IPS DF 6.9 (cell line): ENCODE measurements at regions not wholly inside any gene's neighbourhood (a gene's known extent, or its start where the extent isn't known, plus 50 kb on each side); places are given as distances from the start of the nearest gene placed in this dataset.

ENCODE experiments used
- DNase-seq: peaks from one replicate; pipeline ENCODE4 v3.0.0-alpha.2; 2013; ENCODE audit warnings: low read depth, low spot score
- H3K27ac ChIP-seq: one replicate; pipeline ENCODE4 v1.5.1; 2013; ENCODE audit warnings: low read length, control low read depth
- H3K27me3 ChIP-seq: 2 replicates; pipeline ENCODE4 v1.6.1; 2013; ENCODE audit warnings: mild to moderate bottlenecking, low read length; ENCODE audit not compliant: control insufficient read depth, insufficient read depth
- H3K36me3 ChIP-seq: 2 replicates; pipeline ENCODE4 v1.6.1; 2013; ENCODE audit warnings: low read length; ENCODE audit not compliant: control insufficient read depth, insufficient read depth
- H3K4me1 ChIP-seq: 2 replicates; pipeline ENCODE4 v1.6.1; 2013; ENCODE audit warnings: low read length; ENCODE audit not compliant: control insufficient read depth, insufficient read depth
- H3K4me3 ChIP-seq: 2 replicates; pipeline ENCODE4 v1.5.1; 2013; ENCODE audit warnings: mild to moderate bottlenecking, low read length
- H3K9me3 ChIP-seq: 2 replicates; pipeline ENCODE4 v1.6.1; 2013; ENCODE audit warnings: low read length, inconsistent platforms; ENCODE audit not compliant: control insufficient read depth, insufficient read depth
- WGBS: extraction: QIAGEN DNeasy Blood & Tissue Kit; methylation state at CpG from one replicate; pipeline ENCODE4 v1.1.7; 2013; ENCODE audit warnings: mixed read lengths, missing lambda C conversion rate; ENCODE audit not compliant: insufficient read length, insufficient coverage; 5-methylcytosine and 5-hydroxymethylcytosine counted together

DNA sequence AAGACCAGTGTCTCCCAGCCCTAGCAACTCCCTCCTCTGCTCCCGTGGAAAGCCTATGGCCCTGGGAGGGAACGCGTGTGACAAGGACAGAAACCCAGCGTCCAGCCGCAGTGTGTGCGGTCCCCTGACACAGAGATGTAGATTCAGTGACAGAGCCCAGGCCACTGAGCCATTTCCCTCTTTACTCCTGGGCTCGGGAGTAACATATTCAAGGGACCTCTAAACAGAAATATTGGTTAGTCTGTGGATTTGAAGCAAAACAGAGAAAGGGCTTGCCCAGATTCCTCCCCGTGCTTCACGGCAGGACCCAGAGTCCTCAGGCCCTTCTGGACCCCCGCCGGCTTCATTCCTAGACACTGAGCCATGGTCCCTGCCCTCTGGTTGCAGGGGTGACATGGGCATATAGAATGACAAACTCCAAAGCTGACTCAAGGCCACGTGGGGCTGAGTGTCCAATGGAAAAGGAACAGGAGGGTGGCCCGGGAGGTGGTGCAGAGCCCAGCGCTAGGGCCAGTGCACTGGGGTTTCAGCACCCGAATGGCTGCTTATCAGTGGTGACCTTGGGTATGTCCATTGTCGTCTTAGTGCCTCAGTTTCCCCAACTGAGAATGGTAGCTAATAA, 248.2 kb downstream of the QKI start:
- H3K27me3 ChIP-seq, result no peaks in the 10 kb centered on the region
- no peak overlapping the region for H3K27ac ChIP-seq
- 0 out of 2 replicates have a peak, but pooled peaks cover 2% of the 10 kb centered on the region for H3K4me1 ChIP-seq
- no CpG with 5 or more reads among the region's 16 CpGs for WGBS
- no peaks in the 10 kb centered on the region for H3K9me3 ChIP-seq
- no peaks in the 10 kb centered on the region for H3K36me3 ChIP-seq
- DNase-seq, result no peak
- no peak overlapping the region for H3K4me3 ChIP-seq

DNA sequence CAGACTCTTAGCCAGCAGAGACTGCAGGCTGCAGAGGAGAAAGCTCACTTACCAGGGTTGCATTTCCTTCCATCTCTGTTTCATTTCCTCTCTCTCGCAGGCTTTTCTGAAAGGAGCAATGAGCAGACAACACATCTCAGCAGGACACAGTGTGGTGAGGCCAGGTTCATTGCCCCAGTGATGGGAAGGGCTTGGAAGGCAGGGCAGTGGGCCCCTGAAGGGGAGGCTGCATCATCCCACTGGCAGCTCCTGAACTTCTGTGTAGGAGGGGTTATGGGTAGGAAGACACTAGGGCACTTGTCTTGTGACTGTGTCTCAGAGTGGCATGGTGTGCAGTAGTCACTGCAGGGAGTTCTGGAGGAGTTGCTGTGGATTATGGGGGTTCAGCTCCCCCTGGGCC, 246.8 kb downstream of the QKI start:
- Histone ChIP-seq H3K27me3 (peaks cover 1% of the 10 kb centered on the region; the same call in 1 of the 2 replicates), H3K4me3 (no peak overlapping the region), H3K9me3 (no peaks in the 10 kb centered on the region), H3K4me1 (0 out of 2 replicates have a peak, but pooled peaks cover 2% of the 10 kb centered on the region), H3K27ac (no peak overlapping the region), H3K36me3 (no peaks in the 10 kb centered on the region)
- DNase-seq, result no peak
- WGBS, result no CpG with 5 or more reads among the region's 1 CpG

DNA sequence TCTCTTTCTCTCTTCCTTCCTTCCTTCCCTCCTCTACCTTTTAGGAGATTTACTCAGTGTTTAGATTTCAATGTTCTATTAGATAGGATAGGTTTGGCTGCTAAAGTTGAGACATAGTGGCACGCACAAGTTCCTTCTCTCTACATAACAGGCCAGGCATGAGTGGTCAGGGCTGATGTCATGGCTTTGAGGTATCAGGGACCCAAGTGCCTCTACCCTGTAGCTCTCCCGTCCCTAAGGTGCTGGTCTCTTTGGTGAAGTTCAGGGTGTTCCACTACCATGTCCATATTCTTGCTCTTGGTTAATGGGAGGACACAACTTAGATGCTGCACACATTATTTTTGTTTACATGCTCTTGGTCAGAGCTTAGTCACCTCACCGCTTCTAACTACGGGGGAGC, 245.3 kb downstream of the QKI start:
- Histone ChIP-seq H3K4me3 (no peak overlapping the region), H3K27me3 (peaks cover 1% of the 10 kb centered on the region; the same call in 1 of the 2 replicates), H3K4me1 (0 out of 2 replicates have a peak, but pooled peaks cover 2% of the 10 kb centered on the region), H3K36me3 (no peaks in the 10 kb centered on the region), H3K27ac (no peak overlapping the region), H3K9me3 (no peaks in the 10 kb centered on the region)
- no CpG with 5 or more reads among the region's 4 CpGs for WGBS
- no peak for DNase-seq

DNA sequence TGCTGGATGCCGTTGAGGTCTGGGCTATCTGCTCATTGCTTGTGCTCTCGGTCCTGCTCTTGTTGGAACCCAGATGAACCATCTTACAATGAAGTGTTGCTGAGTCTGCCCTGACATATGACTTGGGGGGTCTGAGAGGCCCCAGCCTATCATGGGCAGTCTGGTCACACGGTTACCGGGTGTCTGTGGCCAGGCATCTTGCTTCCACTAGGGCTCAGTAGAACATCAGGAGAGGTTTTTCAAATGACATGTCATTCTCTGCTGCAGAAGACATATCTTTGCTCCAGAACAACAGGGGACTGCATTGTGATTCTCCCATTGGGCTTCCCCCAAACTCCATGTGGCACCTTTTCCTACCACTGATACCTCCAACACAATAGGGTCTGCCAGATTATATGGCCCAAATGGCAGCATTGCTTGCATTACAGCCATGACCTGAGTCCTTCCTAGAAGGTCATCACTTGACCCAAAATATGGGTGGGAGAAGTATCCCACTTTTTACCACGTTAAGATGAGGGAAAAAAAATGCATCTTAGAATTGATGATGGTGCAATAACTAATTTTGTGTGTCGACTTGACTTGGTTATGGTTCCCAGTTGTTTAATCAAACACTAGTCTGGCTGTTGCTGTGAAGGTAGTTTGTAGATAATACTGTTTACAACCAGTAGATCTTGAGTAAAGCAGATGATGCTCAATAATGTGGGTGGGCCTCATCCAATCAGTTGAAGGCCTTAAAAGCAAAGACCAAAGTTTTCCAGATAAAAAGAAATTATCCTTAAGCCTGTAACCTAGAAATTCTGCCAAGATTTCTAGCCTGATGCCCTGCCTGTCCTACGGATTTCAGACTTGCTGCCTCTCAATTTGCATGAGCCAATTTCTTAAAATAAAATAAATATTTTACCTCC, 241.0 kb downstream of the QKI start:
- H3K36me3 ChIP-seq, result no peaks in the 10 kb centered on the region
- no peak for DNase-seq
- no peaks in the 10 kb centered on the region for H3K4me1 ChIP-seq
- H3K4me3 ChIP-seq, result no peak overlapping the region
- peaks cover 1% of the 10 kb centered on the region; the same call in 1 of the 2 replicates for H3K27me3 ChIP-seq
- WGBS, result no CpG with 5 or more reads among the region's 7 CpGs
- no peak overlapping the region for H3K27ac ChIP-seq
- H3K9me3 ChIP-seq, result no peaks in the 10 kb centered on the region

DNA sequence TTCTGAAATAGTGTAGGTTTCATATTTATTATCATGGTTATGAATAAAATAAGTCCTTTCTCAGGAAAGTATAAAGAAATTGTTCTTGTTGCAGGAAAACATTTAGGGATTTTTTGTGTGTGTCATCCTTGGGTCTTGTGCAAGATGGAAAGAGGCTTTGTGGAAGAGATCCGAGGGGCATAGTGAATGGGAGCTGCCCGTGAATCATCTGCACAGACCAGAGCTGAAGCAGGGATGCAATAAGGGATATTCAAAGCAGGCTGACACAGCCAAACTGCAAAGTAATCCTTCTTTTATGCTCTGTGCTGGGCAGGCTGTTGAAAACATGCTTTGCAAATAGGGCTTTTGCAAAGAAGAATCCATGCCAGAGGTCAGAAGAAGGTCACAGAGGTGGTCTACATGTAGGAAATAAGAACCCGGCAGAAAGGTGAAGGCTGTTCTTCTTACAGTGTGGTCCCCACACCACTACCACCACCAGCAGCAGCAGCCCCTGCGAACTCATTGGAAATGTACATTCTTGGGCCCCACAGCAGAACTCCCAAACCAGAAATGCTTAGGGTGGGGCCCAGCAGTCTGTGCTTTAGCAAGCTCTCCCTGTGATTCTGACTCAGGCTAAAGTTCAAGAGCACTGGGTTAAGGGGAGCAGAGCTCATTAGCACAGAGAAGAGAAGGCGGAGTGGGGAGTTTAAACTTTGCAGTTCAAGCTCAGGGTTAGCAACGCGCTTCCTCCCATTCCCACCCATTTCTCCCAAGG, 237.6 kb downstream of the QKI start:
- H3K4me1 ChIP-seq, result no peaks in the 10 kb centered on the region
- no peaks in the 10 kb centered on the region for H3K27me3 ChIP-seq
- WGBS, result no CpG with 5 or more reads among the region's 7 CpGs
- no peak for DNase-seq
- H3K27ac ChIP-seq, result no peak overlapping the region
- H3K9me3 ChIP-seq, result no peaks in the 10 kb centered on the region
- no peaks in the 10 kb centered on the region for H3K36me3 ChIP-seq
- H3K4me3 ChIP-seq, result no peak overlapping the region

DNA sequence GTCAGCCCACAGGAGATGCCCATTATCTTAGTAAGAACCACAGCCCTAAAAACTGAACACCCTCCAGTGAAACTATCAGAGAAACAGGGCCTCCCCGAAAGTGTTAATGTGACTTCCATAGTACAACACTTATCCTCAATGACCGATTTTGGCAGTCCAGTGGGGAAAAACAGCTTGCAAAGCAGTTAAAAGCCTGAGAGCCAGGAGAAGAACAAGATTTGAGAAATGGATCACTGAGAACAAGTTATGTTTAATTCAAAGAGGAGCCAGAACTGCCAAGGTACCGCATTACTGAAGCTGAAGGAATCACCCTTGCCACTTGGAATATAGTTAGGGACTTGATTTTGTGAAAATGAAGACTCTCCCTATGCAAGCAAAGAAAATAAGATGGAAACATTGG, 236.9 kb downstream of the QKI start:
- Histone ChIP-seq H3K27ac (no peak overlapping the region), H3K36me3 (no peaks in the 10 kb centered on the region), H3K27me3 (no peaks in the 10 kb centered on the region), H3K4me1 (no peaks in the 10 kb centered on the region), H3K4me3 (no peak overlapping the region), H3K9me3 (no peaks in the 10 kb centered on the region)
- no CpG with 5 or more reads among the region's 3 CpGs for WGBS
- DNase-seq, result no peak

DNA sequence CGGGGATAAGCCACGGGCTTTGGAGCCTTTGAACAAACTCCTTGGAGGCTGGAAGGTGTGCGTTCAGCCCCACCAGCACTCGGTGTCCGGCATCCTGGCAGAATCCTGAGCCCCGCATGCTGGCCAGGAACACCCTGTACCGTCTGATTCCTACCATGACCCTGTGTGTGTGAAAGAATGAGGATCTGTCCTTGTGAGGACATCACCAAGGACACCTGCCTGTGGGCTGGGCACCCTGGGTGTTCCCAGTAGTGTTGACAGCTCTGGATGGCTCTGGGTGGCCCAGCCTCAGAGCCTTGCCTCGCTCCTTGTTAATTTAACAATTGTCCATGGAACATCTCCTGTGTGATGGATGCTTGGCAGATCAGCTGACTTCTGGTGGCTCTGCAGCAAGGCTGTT, 234.3 kb downstream of the QKI start:
- Histone ChIP-seq H3K9me3 (no peaks in the 10 kb centered on the region), H3K4me3 (no peak overlapping the region), H3K27me3 (no peaks in the 10 kb centered on the region), H3K27ac (no peak overlapping the region), H3K36me3 (no peaks in the 10 kb centered on the region), H3K4me1 (no peaks in the 10 kb centered on the region)
- DNase-seq, result no peak
- WGBS, result no CpG with 5 or more reads among the region's 8 CpGs

DNA sequence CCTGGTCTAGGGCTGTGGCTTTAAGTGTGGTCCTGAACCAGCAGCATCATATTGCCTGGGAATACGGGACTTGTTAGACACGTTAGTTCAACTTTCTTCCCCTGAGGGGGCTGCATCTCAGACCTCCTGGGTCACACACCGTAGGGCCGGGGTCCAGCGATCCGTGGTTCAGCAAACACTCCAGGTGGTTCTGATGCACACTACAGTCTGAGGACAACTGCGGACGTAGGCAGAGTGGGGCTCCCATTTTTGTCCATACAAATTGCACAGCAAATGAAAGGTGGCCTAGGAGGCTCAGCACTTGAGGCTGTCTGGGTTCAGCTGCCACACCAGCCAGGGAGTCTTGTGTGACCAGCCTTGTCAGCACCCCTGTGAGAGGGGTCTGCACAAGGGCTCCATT, 233.1 kb downstream of the QKI start:
- DNase-seq, result no peak

DNA sequence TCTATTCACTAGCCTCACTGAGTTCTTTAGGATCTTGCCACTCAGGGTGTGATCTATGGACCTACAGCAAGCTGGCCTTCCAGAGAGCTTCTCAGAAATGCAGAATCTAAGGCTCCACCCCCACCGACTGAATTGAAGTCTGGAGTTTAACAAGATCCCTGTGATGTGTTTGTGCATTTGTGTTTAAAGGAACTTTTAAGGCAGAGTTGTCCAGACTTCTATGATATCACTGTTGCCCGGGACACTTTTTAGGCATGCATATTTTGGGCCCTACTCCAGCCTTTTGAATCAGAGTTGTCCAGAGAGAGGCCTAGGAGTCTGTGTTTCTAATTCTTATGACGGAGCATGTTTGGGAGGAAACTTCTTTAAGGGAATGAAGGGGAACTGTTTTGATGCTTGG, 232.3 kb downstream of the QKI start:
- no peaks in the 10 kb centered on the region for H3K9me3 ChIP-seq
- no peak for DNase-seq
- H3K36me3 ChIP-seq, result no peaks in the 10 kb centered on the region
- H3K27me3 ChIP-seq, result no peaks in the 10 kb centered on the region
- H3K27ac ChIP-seq, result no peak overlapping the region
- no peak overlapping the region for H3K4me3 ChIP-seq
- no peaks in the 10 kb centered on the region for H3K4me1 ChIP-seq
- WGBS, result no CpG with 5 or more reads among the region's 3 CpGs

More for the DNA sequence above, 233.1 kb downstream of the QKI start:
- Histone ChIP-seq H3K4me3 (no peak overlapping the region), H3K27me3 (no peaks in the 10 kb centered on the region), H3K27ac (no peak overlapping the region), H3K36me3 (no peaks in the 10 kb centered on the region), H3K9me3 (no peaks in the 10 kb centered on the region), H3K4me1 (no peaks in the 10 kb centered on the region)
- no CpG with 5 or more reads among the region's 8 CpGs for WGBS

DNA sequence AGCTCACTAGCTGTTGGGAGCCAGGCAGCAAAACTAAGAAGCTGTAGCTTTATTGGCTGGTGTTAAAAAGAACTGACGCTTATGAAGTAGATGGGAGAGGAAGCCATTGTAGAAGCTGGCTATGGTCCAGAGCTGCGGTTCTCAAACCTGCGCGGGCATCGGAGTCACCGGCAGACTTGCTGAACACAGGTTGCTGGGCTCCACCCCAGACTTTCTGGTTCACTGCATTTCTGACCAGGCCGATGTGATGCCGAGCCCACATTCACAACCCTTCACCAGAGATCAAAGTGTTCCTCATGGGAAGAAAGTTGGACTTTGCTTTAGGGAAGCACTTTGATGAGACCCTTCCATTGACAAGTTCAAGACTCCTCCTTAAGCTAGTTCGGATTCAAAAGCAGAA, 231.6 kb downstream of the QKI start:
- Histone ChIP-seq H3K4me3 (no peak overlapping the region), H3K27me3 (no peaks in the 10 kb centered on the region), H3K4me1 (no peaks in the 10 kb centered on the region), H3K36me3 (no peaks in the 10 kb centered on the region), H3K27ac (no peak overlapping the region), H3K9me3 (no peaks in the 10 kb centered on the region)
- WGBS, result no CpG with 5 or more reads among the region's 9 CpGs
- DNase-seq, result no peak
